Calu3 (cell line): ENCODE measurements at regions not wholly inside any gene's neighbourhood (a gene's known extent, or its start where the extent isn't known, plus 50 kb on each side); places are given as distances from the start of the nearest gene placed in this dataset.

ENCODE experiments used
- BruUV-seq: library from RNA; stranded (reverse); fragments of 400-500 nt; replicated peaks from 2 replicates; lab custom pipeline; 2021; lab: Mats Ljungman, UMichigan
- CTCF ChIA-PET: fragments of 300-600 bp; sonication (Branson Sonifier 250); formaldehyde crosslinking; loops from one replicate; lab custom pipeline; 2022; ENCODE audit warnings: antibody characterized with exemption; lab: Charles Lee
- DNase-seq: peaks from one replicate; pipeline ENCODE4 v3.0.0; 2022
- H3K27ac Mint-ChIP-seq: one replicate; pipeline ENCODE4 v1.8.0; 2022; ENCODE audit warnings: mixed read lengths; ENCODE audit not compliant: unreplicated experiment
- H3K27me3 Mint-ChIP-seq: one replicate; pipeline ENCODE4 v1.8.0; 2022; ENCODE audit warnings: mixed read lengths; ENCODE audit not compliant: unreplicated experiment
- H3K36me3 Mint-ChIP-seq: one replicate; pipeline ENCODE4 v1.8.0; 2022; ENCODE audit warnings: mild to moderate bottlenecking, moderate library complexity, mixed read lengths; ENCODE audit not compliant: insufficient read depth, unreplicated experiment
- H3K4me1 Mint-ChIP-seq: one replicate; pipeline ENCODE4 v1.8.0; 2022; ENCODE audit warnings: mild to moderate bottlenecking, low read depth, mixed read lengths; ENCODE audit not compliant: unreplicated experiment
- H3K4me3 Mint-ChIP-seq: one replicate; pipeline ENCODE4 v1.8.0; 2022; ENCODE audit warnings: mild to moderate bottlenecking, low read depth, moderate library complexity, mixed read lengths; ENCODE audit not compliant: unreplicated experiment
- H3K9me3 Mint-ChIP-seq: one replicate; pipeline ENCODE4 v1.8.0; 2022; ENCODE audit warnings: low read depth, mixed read lengths; ENCODE audit not compliant: unreplicated experiment
- CTCF ChIP-seq: fragments of 200-600 bp; IDR thresholded peaks from one replicate; pipeline ENCODE4 v1.8.0; 2022; ENCODE audit warnings: antibody characterized with exemption; ENCODE audit not compliant: unreplicated experiment
- intact Hi-C: fragments of 100-400 bp; cut with micrococcal nuclease; formaldehyde crosslinking; loops from one replicate; pipeline ENCODE4 v1.10.0; 2022; ENCODE audit not compliant: unreplicated experiment

GRCh38 chr2:215726070-215726469 lies 287.3 kb downstream of the MREG start:
- no peak for TF ChIP-seq CTCF
- intact Hi-C loops, result no loop called here
- H3K27me3 Mint-ChIP-seq, result no peaks in the 10 kb centered on the region
- H3K4me1 Mint-ChIP-seq, result peaks cover 15% of the 10 kb centered on the region
- BruUV-seq, result no TSS peak
- H3K9me3 Mint-ChIP-seq, result peaks cover 2% of the 10 kb centered on the region
- H3K4me3 Mint-ChIP-seq, result no peak overlapping the region
- H3K27ac Mint-ChIP-seq, result no peak overlapping the region
- CTCF ChIA-PET, result no interaction called here
- H3K36me3 Mint-ChIP-seq, result no peaks in the 10 kb centered on the region
- no peak for DNase-seq

DNA sequence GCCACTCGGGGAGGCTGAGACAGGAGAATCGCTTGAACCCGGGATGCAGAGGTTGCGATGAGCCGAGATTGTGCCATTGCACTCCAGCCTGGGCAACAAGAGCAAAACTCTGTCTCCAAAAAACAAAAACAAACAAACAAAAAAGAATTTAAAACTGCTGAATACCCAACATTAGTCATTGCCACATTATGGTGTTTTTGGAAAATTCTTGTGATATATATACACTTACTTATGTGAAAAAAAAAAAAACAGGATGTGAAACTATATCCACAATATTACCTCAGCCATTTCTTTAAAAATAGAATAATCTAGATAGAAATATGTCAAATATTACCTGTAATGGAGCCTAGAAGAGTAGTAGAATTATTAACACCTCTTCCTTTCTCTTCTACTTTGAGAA lies 288.3 kb upstream of the FN1 start:
- CTCF ChIA-PET, result interaction anchor here (0.6 kb wide), 1 partner anchor 191 kb away, joined by 3 read pairs; no protein-coding TSS in a partner anchor
- no peak for DNase-seq
- Mint-ChIP-seq H3K4me3 (no peak overlapping the region), H3K36me3 (no peaks in the 10 kb centered on the region), H3K27me3 (no peaks in the 10 kb centered on the region), H3K27ac (no peak overlapping the region), H3K4me1 (peaks cover 15% of the 10 kb centered on the region), H3K9me3 (peaks cover 2% of the 10 kb centered on the region)
- no peak for TF ChIP-seq CTCF
- intact Hi-C loops, result no loop called here
- BruUV-seq, result no TSS peak

- DNase-seq, result no peak
- Mint-ChIP-seq H3K9me3 (peaks cover 2% of the 10 kb centered on the region), H3K27ac (no peak overlapping the region), H3K36me3 (no peaks in the 10 kb centered on the region), H3K4me3 (no peak overlapping the region), H3K4me1 (peaks cover 13% of the 10 kb centered on the region), H3K27me3 (no peaks in the 10 kb centered on the region)
- CTCF ChIA-PET, result no interaction called here
- no peak for TF ChIP-seq CTCF
- intact Hi-C loops, result no loop called here
- no TSS peak for BruUV-seq
Observed at GRCh38 chr2:215723631-215724011, 287.8 kb upstream of the FN1 start.

DNA sequence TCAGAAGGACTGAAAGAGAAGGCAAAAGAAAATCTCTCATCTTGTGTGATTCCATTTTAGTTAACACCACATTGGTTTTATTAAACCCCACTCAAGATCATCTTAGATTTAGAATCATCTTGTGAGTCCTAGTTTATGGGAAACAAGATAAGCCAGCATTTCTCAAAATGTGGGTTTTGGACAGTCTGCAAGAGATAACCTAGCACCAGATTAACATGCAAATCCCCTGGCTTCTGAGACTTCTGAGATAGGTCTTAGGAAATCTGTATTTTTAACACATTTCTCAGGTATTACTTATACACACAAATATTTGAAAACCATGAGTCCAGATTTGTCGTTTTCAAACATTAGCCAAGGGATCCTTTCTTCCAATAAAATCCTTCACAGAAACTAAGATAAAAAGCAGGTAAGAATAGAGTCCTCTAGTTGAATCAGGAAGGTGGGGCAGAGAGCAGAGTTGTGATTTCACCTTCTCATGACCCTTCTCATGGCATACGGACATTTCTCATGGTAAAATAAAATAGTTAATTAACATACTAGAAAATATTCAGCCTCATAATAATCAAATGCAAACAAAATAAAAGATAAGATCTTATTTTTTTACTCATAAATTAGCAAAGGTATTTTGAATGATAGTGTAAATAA lies 287.2 kb upstream of the FN1 start:
- no TSS peak for BruUV-seq
- no peak overlapping the region for H3K27ac Mint-ChIP-seq
- intact Hi-C loops, result no loop called here
- peaks cover 8% of the 10 kb centered on the region for H3K4me1 Mint-ChIP-seq
- H3K27me3 Mint-ChIP-seq, result no peaks in the 10 kb centered on the region
- TF ChIP-seq CTCF, result no peak
- peaks cover 2% of the 10 kb centered on the region for H3K9me3 Mint-ChIP-seq
- H3K4me3 Mint-ChIP-seq, result no peak overlapping the region
- CTCF ChIA-PET, result no interaction called here
- no peaks in the 10 kb centered on the region for H3K36me3 Mint-ChIP-seq
- no peak for DNase-seq
